PC-3 (cell line): ENCODE measurements at regions not wholly inside any gene's neighbourhood (a gene's known extent, or its start where the extent isn't known, plus 50 kb on each side); places are given as distances from the start of the nearest gene placed in this dataset.

ENCODE experiments used
- ATAC-seq: fragments of 200-7000 bp; cut with Tn5 transposase; 2 replicates; pipeline ENCODE4 v1.9.1; 2020; ENCODE audit warnings: mild to moderate bottlenecking, moderate library complexity
- BruUV-seq: library from RNA; stranded (reverse); fragments of 400-500 nt; replicated peaks from 2 replicates; lab custom pipeline; 2021; lab: Mats Ljungman, UMichigan
- CTCF ChIA-PET: fragments of 300-600 bp; sonication (Branson Sonifier 250); formaldehyde crosslinking; loops from one replicate; lab custom pipeline; 2022; ENCODE audit warnings: antibody characterized with exemption; lab: Charles Lee
- POLR2A ChIA-PET: fragments of 300-600 bp; sonication (Branson Sonifier 250); formaldehyde crosslinking; loops from one replicate; lab custom pipeline; 2022; ENCODE audit warnings: antibody characterized with exemption; ENCODE audit not compliant: unreplicated experiment; lab: Charles Lee
- DNase-seq: peaks from one replicate; pipeline ENCODE4 v3.0.0-alpha.2; 2015
- H2AFZ ChIP-seq: fragments of 300-600 bp; sonication (generic); 2 replicates; pipeline ENCODE4 v1.6.0; 2016; ENCODE audit warnings: antibody characterized with exemption, low read length
- H3F3A ChIP-seq: fragments of 300-600 bp; sonication (generic); one replicate; pipeline ENCODE4 v1.6.0; 2017; ENCODE audit warnings: antibody characterized with exemption, low read length, control low read depth, mild to moderate bottlenecking; ENCODE audit not compliant: unreplicated experiment
- H3K27ac ChIP-seq: fragments of 300-600 bp; sonication (generic); 2 replicates; pipeline ENCODE4 v1.5.1; 2016; ENCODE audit warnings: mild to moderate bottlenecking, low read length
- H3K27me3 ChIP-seq: fragments of 300-600 bp; sonication (generic); 2 replicates; pipeline ENCODE4 v1.6.1; 2016; ENCODE audit warnings: low read length, mixed read lengths
- H3K36me3 ChIP-seq: fragments of 300-600 bp; sonication (generic); 2 replicates; pipeline ENCODE4 v1.6.1; 2016; ENCODE audit warnings: low read depth, mixed run types, low read length, mixed read lengths
- H3K4me1 ChIP-seq: fragments of 300-600 bp; sonication (generic); 2 replicates; pipeline ENCODE4 v1.5.1; 2016; ENCODE audit warnings: low read length; ENCODE audit not compliant: insufficient read depth
- H3K4me2 ChIP-seq: fragments of 300-600 bp; sonication (generic); 2 replicates; pipeline ENCODE4 v1.6.0; 2016; ENCODE audit warnings: low read length
- H3K4me3 ChIP-seq: fragments of 300-600 bp; sonication (generic); 2 replicates; pipeline ENCODE4 v1.5.1; 2016; ENCODE audit warnings: mild to moderate bottlenecking, low read length, mixed read lengths
- H3K79me2 ChIP-seq: fragments of 300-600 bp; sonication (generic); 2 replicates; pipeline ENCODE4 v1.6.1; 2017; ENCODE audit warnings: low read length, mixed read lengths
- H3K9ac ChIP-seq: fragments of 300-600 bp; sonication (generic); 2 replicates; pipeline ENCODE4 v1.6.0; 2016; ENCODE audit warnings: mild to moderate bottlenecking, low read length
- H3K9me2 ChIP-seq: fragments of 300-600 bp; sonication (generic); replicated peaks from 2 replicates; pipeline ENCODE4 v1.6.1; 2016; ENCODE audit warnings: mixed run types, low read length, mixed read lengths
- H3K9me3 ChIP-seq: fragments of 300-600 bp; sonication (generic); 2 replicates; pipeline ENCODE4 v1.6.1; 2016; ENCODE audit warnings: low read length, mixed read lengths
- H4K20me1 ChIP-seq: fragments of 300-600 bp; sonication (generic); 2 replicates; pipeline ENCODE4 v1.6.1; 2016; ENCODE audit warnings: low read length, mixed read lengths
- CTCF ChIP-seq: fragments of 300-600 bp; sonication (generic); conservative IDR thresholded peaks from 2 replicates; pipeline ENCODE4 v1.5.1; 2017; ENCODE audit warnings: antibody characterized with exemption, low read depth, mild to moderate bottlenecking, low read length
- EZH2 ChIP-seq: fragments of 300-600 bp; sonication (generic); IDR thresholded peaks from one replicate; pipeline ENCODE4 v1.6.1; 2017; ENCODE audit warnings: antibody characterized with exemption, mild to moderate bottlenecking, low read length; ENCODE audit not compliant: unreplicated experiment
- EZH2phosphoT487 ChIP-seq: fragments of 300-600 bp; sonication (generic); IDR thresholded peaks from 2 replicates; pipeline ENCODE4 v1.6.1; 2018; ENCODE audit warnings: mild to moderate bottlenecking, antibody characterized with exemption, low read length, borderline replicate concordance
- intact Hi-C: fragments of 100-400 bp; cut with micrococcal nuclease; formaldehyde crosslinking; loops from 2 replicates; pipeline ENCODE4 v1.9.0; 2023

DNA sequence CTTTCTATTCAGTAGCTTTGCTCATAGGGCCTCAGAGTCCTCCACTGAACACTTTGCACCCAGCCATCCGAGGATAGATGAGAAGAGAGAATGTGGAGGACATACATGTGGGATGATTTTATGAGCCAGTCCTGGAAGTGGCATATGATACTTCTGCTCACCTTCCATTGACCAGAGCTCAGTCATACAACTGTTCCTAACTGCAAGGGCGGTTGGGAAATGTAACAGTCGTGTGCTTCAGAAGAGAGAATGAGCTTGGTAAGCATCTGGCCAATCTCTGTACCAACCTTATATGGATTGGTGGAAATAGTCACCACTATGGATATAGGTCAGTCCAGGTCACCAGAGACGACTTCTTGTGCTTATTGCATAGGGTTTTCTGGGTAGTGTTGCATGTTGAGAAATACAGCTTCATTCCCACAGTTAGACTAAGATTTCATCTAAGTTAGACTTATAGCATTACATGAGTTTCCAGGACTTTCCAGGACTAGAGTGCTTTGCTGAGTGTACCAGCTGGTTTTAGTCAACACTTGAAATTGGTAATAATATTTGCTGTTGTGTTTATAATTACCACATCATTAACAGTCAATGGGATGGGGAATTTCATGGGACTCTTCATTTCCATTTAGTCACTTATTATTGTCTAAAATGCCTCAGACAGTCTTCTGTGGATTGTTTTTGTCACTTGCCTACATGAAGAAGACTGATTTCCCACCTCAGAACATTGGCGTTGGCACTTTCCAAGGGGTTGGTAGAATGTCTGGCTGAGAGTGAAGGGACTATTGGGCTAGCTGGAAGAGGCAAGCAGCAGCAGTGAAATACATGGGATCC lies 214.5 kb upstream of the ROPN1 start:
- Histone ChIP-seq H3K9me3 (no peaks in the 10 kb centered on the region), H3K27ac (no peak overlapping the region), H3K27me3 (peaks cover 59% of the 10 kb centered on the region), H3K4me2 (no peak overlapping the region), H3F3A (no peaks in the 10 kb centered on the region), H3K9ac (no peak overlapping the region), H3K4me1 (no peaks in the 10 kb centered on the region), H2AFZ (no peak overlapping the region), H3K4me3 (no peak overlapping the region), H3K9me2 (no peaks in the 10 kb centered on the region), H3K36me3 (no peaks in the 10 kb centered on the region), H4K20me1 (no peaks in the 10 kb centered on the region), H3K79me2 (no peaks in the 10 kb centered on the region)
- no peak for ATAC-seq
- TF ChIP-seq EZH2phosphoT487 (no peak), CTCF (no peak), EZH2 (no peak)
- DNase-seq = no peak
- no TSS peak for BruUV-seq
- ChIA-PET POLR2A (no interaction called here), CTCF (no interaction called here)
- intact Hi-C loops = no loop called here

GRCh38 chr3:124207077-124207476 lies 215.2 kb upstream of the ROPN1 start:
- no peak overlapping the region for H3K4me3 ChIP-seq
- no peaks in the 10 kb centered on the region for H3K4me1 ChIP-seq
- BruUV-seq = no TSS peak
- H3K4me2 ChIP-seq = no peak overlapping the region
- DNase-seq (no peak), ATAC-seq (no peak)
- no peak for TF ChIP-seq EZH2
- TF ChIP-seq EZH2phosphoT487 = no peak
- no peak for TF ChIP-seq CTCF
- POLR2A ChIA-PET = no interaction called here
- no peaks in the 10 kb centered on the region for H3K79me2 ChIP-seq
- no peaks in the 10 kb centered on the region for H4K20me1 ChIP-seq
- CTCF ChIA-PET = no interaction called here
- H3K36me3 ChIP-seq = no peaks in the 10 kb centered on the region
- H3K27me3 ChIP-seq = peaks cover 59% of the 10 kb centered on the region
- no peak overlapping the region for H3K27ac ChIP-seq
- no peak overlapping the region for H3K9ac ChIP-seq
- H2AFZ ChIP-seq = no peak overlapping the region
- no peaks in the 10 kb centered on the region for H3F3A ChIP-seq
- H3K9me2 ChIP-seq = no peaks in the 10 kb centered on the region
- intact Hi-C loops = no loop called here
- no peaks in the 10 kb centered on the region for H3K9me3 ChIP-seq

DNA sequence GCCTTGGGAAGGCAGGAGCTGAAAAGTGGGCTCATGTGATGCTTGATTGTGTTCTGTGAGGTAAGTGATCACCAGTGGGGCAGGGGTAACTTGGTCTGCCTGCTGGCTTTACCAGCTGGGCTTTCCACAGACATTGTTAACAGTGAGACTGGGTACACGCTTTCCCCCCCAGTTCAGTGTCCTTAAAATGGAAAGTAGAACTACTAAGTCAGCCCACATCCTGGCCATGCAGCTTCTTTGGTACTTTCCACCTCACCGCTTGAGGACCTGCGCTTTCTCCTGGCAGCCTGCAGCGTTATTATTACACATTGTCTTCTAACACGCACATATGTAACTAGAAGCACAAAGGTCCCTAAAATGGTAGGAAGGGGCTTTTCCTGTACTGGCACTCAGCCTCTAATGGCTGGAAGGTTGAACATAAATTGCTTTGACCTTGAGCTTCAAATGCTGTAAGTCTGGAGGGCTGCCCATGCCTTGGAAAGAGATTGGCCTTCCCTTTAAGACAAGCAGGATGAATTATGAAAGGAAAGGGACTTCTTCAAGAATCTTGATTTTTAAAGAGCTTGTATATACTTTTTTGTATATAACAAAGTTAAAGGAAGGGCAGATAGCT lies 216.1 kb upstream of the ROPN1 start:
- H3K9me2 ChIP-seq = no peaks in the 10 kb centered on the region
- BruUV-seq = no TSS peak
- no peak overlapping the region for H3K4me3 ChIP-seq
- intact Hi-C loops = no loop called here
- H3K9me3 ChIP-seq = no peaks in the 10 kb centered on the region
- H3K27ac ChIP-seq = no peak overlapping the region
- no peaks in the 10 kb centered on the region for H3K4me1 ChIP-seq
- ChIA-PET CTCF (no interaction called here), POLR2A (interaction anchor here (0.5 kb wide), 1 partner anchor 101 kb away, joined by 7 read pairs; no protein-coding TSS in a partner anchor)
- peaks cover 68% of the 10 kb centered on the region for H3K27me3 ChIP-seq
- no peaks in the 10 kb centered on the region for H3K79me2 ChIP-seq
- TF ChIP-seq EZH2 = no peak
- no peak for TF ChIP-seq CTCF
- no peak for TF ChIP-seq EZH2phosphoT487
- no peak overlapping the region for H3K9ac ChIP-seq
- no peaks in the 10 kb centered on the region for H4K20me1 ChIP-seq
- no peak overlapping the region for H2AFZ ChIP-seq
- no peak overlapping the region for H3K4me2 ChIP-seq
- no peaks in the 10 kb centered on the region for H3F3A ChIP-seq
- no peak for ATAC-seq
- no peak for DNase-seq
- no peaks in the 10 kb centered on the region for H3K36me3 ChIP-seq
